Endothelial cell (in vitro differentiated cells): ENCODE measurements at regions not wholly inside any gene's neighbourhood (a gene's known extent, or its start where the extent isn't known, plus 50 kb on each side); places are given as distances from the start of the nearest gene placed in this dataset.

Source experiments
- DNase-seq: peaks from one replicate; pipeline ENCODE4 v3.0.0; 2021; ENCODE audit warnings: low spot score
- H3K27ac Mint-ChIP-seq: one replicate; pipeline ENCODE4 v1.8.0; 2021; ENCODE audit warnings: mixed read lengths, inconsistent platforms; ENCODE audit not compliant: unreplicated experiment
- H3K27me3 Mint-ChIP-seq: one replicate; pipeline ENCODE4 v1.8.0; 2021; ENCODE audit warnings: mild to moderate bottlenecking, moderate library complexity, mixed read lengths, inconsistent platforms; ENCODE audit not compliant: unreplicated experiment
- H3K36me3 Mint-ChIP-seq: one replicate; pipeline ENCODE4 v1.8.0; 2021; ENCODE audit warnings: mild to moderate bottlenecking, low read depth, mixed read lengths, inconsistent platforms; ENCODE audit not compliant: unreplicated experiment
- H3K4me1 Mint-ChIP-seq: one replicate; pipeline ENCODE4 v1.8.0; 2021; ENCODE audit warnings: mild to moderate bottlenecking, mixed read lengths, inconsistent platforms; ENCODE audit not compliant: unreplicated experiment
- H3K4me3 Mint-ChIP-seq: one replicate; pipeline ENCODE4 v1.8.0; 2021; ENCODE audit warnings: mild to moderate bottlenecking, mixed read lengths, inconsistent platforms; ENCODE audit not compliant: unreplicated experiment
- H3K9me3 Mint-ChIP-seq: one replicate; pipeline ENCODE4 v1.8.0; 2021; ENCODE audit warnings: mixed read lengths, inconsistent platforms; ENCODE audit not compliant: unreplicated experiment
- TF ChIP-seq, protein P1 (sequence below): fragments of 200-600 bp; sonication (generic); IDR thresholded peaks from one replicate; pipeline ENCODE4 v1.5.0; 2021; ENCODE audit warnings: antibody characterized with exemption; ENCODE audit not compliant: unreplicated experiment

DNA sequence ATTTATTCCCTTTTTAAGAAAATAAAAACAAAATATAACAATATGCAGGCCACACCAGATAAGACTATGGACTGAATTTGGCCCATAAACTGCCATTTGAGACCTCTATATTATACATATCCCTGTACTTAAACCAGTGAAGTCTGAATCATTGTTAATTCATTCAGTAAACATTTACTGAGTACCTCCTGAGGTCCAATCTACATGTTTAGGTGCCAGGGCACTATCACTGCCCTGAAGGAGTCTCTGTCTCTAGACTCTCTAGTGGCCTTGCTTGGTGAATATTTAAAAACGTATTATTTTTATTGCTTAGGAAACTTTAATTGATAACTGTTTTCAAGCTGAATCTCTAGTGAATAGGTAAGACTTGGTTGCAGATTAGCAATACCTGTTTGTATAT is 74.7 kb upstream of the ELL2 start:
- Mint-ChIP-seq H3K4me1 (no peaks in the 10 kb centered on the region), H3K27ac (no peak overlapping the region), H3K9me3 (no peaks in the 10 kb centered on the region), H3K36me3 (no peaks in the 10 kb centered on the region), H3K4me3 (no peak overlapping the region), H3K27me3 (no peaks in the 10 kb centered on the region)
- TF ChIP-seq, protein P1, sequence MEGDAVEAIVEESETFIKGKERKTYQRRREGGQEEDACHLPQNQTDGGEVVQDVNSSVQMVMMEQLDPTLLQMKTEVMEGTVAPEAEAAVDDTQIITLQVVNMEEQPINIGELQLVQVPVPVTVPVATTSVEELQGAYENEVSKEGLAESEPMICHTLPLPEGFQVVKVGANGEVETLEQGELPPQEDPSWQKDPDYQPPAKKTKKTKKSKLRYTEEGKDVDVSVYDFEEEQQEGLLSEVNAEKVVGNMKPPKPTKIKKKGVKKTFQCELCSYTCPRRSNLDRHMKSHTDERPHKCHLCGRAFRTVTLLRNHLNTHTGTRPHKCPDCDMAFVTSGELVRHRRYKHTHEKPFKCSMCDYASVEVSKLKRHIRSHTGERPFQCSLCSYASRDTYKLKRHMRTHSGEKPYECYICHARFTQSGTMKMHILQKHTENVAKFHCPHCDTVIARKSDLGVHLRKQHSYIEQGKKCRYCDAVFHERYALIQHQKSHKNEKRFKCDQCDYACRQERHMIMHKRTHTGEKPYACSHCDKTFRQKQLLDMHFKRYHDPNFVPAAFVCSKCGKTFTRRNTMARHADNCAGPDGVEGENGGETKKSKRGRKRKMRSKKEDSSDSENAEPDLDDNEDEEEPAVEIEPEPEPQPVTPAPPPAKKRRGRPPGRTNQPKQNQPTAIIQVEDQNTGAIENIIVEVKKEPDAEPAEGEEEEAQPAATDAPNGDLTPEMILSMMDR: no peak
- DNase-seq: no peak

DNA sequence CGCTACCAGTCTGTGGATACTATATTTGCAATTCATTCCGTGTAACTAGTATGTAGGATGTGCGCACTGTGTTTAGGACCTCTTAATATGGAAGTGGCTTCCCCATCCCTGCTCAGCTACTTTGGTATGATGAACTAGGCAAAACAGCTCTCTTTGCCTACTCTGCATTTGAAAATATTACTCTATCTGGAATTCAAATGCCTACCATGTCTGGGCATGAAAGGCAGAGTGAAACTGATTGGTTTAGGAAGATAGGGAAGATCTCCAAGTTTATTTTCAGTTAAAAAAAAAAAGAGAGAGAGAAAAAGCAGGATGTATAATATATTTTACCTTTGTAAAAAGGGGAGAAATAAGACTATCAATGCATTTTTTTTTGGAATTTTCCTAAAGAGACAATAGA is 74.1 kb upstream of the ELL2 start:
- DNase-seq: no peak
- Mint-ChIP-seq H3K4me1 (no peaks in the 10 kb centered on the region), H3K36me3 (no peaks in the 10 kb centered on the region), H3K27me3 (no peaks in the 10 kb centered on the region), H3K9me3 (no peaks in the 10 kb centered on the region), H3K4me3 (no peak overlapping the region), H3K27ac (no peak overlapping the region)
- TF ChIP-seq, protein P1: no peak

DNA sequence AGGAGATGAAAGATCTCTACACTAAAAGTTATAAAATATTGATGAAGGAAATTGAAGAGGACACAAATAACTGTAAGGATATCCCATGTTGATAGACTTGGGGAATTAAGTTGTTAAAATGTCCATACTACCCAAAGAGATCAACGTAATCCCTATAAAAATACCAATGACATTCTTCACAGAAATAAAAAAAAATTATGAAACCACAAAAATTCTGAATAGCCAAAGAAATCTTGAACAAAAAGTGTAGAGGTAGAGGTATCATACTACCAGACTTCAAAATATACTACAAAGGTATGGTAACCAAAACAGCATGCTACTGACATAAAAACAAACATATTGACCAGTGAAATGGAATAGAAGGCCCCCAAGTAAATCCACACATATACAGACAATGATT is 71.5 kb upstream of the ELL2 start:
- H3K4me1 Mint-ChIP-seq: no peaks in the 10 kb centered on the region

DNA sequence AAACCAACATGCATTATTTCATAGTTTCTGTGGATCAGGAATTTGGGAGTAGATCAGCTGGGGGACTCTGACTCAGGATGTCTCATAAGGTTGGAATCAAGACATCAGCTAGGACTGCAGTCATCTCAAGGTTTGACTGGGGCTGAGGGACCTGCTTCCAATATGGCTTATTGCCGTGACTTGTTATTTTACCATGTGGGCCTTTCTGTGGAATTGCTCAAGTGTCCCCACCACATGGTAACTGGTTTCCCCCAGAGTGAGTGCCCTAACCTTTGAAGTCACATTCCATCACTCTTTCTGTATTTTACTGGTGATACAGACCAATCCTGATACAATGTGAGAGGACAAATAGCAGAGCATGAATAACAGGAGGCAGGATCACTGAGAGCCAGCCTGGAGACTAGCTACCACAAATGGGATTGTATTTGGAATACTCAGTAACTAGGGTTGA is 70.2 kb upstream of the ELL2 start:
- Mint-ChIP-seq H3K4me1 (no peaks in the 10 kb centered on the region), H3K27me3 (no peaks in the 10 kb centered on the region), H3K36me3 (no peaks in the 10 kb centered on the region), H3K4me3 (no peak overlapping the region), H3K27ac (no peak overlapping the region), H3K9me3 (no peaks in the 10 kb centered on the region)
- TF ChIP-seq, protein P1: no peak
- DNase-seq: no peak

More for the DNA sequence above, 71.5 kb upstream of the ELL2 start:
- Mint-ChIP-seq H3K27me3 (no peaks in the 10 kb centered on the region), H3K9me3 (no peaks in the 10 kb centered on the region), H3K36me3 (no peaks in the 10 kb centered on the region), H3K27ac (no peak overlapping the region), H3K4me3 (no peak overlapping the region)
- DNase-seq: no peak
- TF ChIP-seq, protein P1: no peak

DNA sequence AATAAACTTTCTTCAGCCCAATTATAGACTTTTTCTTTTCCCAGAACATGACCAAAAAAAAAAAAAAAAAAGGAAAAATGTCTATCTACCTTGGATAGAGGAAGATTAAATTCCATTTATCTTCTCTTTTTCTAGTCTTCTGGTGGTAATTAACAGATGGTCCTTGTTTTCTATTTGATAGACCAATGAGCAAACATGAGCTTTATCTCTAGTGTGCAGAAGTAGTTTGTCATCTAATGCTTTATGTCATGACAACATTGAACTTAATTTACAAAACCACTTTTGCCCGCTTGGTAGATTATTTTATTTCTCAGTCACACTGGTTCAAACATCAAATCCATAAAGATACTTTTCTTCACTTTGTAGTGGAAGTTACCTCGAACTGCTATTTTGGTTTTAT is 69.5 kb upstream of the ELL2 start:
- TF ChIP-seq, protein P1: no peak
- Mint-ChIP-seq H3K4me1 (no peaks in the 10 kb centered on the region), H3K27me3 (no peaks in the 10 kb centered on the region), H3K4me3 (no peak overlapping the region), H3K9me3 (no peaks in the 10 kb centered on the region), H3K36me3 (no peaks in the 10 kb centered on the region), H3K27ac (no peak overlapping the region)
- no peak for DNase-seq
